ENCODE measurements at regions not wholly inside any gene's neighbourhood (a gene's known extent, or its start where the extent isn't known, plus 50 kb on each side); places are given as distances from the start of the nearest gene placed in this dataset.

GRCh38 chr1:167146903-167147539 lies 53.1 kb downstream of the STYXL2 start:
- TF ChIP-seq CTCF (conservative IDR thresholded peaks at IDR 0.05; ENCODE audit: low read depth, low read length) (no peak), POLR2A (IDR thresholded peaks at IDR 0.05; ENCODE audit: low read depth, low read length) (no peak), CEBPB (IDR thresholded peaks at IDR 0.05; ENCODE audit: low read depth, low read length) (no peak), USF2 (IDR thresholded peaks at IDR 0.05; ENCODE audit: low read depth, low read length) (no peak), MXI1 (IDR thresholded peaks at IDR 0.05; ENCODE audit: borderline replicate concordance, low read depth, low read length) (no peak), MAZ (IDR thresholded peaks at IDR 0.05; ENCODE audit: borderline replicate concordance, low read depth, low read length) (no peak), RAD21 (IDR thresholded peaks at IDR 0.05; ENCODE audit: low read length) (no peak), SMC3 (IDR thresholded peaks at IDR 0.05; ENCODE audit: low read depth, low read length) (no peak), NFE2L2 (IDR thresholded peaks at IDR 0.05; ENCODE audit: low read depth, low read length) (no peak), FOS (IDR thresholded peaks at IDR 0.05; ENCODE audit: low read depth, low read length) (no peak)
- TF ChIP-seq, protein P1, sequence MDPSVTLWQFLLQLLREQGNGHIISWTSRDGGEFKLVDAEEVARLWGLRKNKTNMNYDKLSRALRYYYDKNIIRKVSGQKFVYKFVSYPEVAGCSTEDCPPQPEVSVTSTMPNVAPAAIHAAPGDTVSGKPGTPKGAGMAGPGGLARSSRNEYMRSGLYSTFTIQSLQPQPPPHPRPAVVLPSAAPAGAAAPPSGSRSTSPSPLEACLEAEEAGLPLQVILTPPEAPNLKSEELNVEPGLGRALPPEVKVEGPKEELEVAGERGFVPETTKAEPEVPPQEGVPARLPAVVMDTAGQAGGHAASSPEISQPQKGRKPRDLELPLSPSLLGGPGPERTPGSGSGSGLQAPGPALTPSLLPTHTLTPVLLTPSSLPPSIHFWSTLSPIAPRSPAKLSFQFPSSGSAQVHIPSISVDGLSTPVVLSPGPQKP (IDR thresholded peaks at IDR 0.05; ENCODE audit: borderline replicate concordance, low read depth, low read length): no peak
